Stimulated activated CD4-positive, alpha-beta T cell treated with anti-CD3 and anti-CD28 coated beads, Interleukin-4, amount 100 ng/mL, for 48 hours (primary cell): ENCODE measurements at regions not wholly inside any gene's neighbourhood (a gene's known extent, or its start where the extent isn't known, plus 50 kb on each side); places are given as distances from the start of the nearest gene placed in this dataset.

Experiments used
- DNase-seq, 2 donors: peaks; one replicate each; pipeline ENCODE4 v3.0.0-alpha.2; 2020; ENCODE audit warnings: low read depth in 2 of 2

GRCh38 chr6:2465336-2465735 is 219.9 kb upstream of the GMDS start:
- no peak for DNase-seq

GRCh38 chr6:2464641-2465040 is 219.2 kb upstream of the GMDS start:
- no peak for DNase-seq

GRCh38 chr6:2462831-2463230 is 217.4 kb upstream of the GMDS start:
- no peak for DNase-seq

- DNase-seq: no peak
These were observed 214.9 kb upstream of the GMDS start for GRCh38 chr6:2460216-2460745.

- no peak for DNase-seq
These were observed 208.8 kb upstream of the GMDS start for GRCh38 chr6:2454180-2454579.

DNA sequence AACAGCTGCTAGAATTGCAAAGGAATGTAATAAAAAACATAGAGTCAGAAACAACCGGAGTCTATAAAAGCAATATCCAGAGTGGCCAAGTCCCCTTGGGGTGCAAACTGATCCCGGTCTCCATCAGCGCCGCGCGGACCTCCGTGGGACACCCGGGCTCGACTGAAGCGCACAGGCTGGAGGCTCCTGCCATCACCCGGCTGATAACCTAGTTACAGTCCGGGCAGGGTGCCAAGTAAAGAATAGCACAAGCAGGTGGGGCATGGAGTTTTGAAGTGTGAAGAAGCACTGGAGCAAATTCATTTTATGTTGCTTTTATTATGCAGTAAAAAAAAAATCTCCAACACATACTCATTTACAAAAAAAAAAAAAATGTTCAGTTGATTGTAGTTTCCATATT is 205.1 kb upstream of the GMDS start:
- DNase-seq: no peak

DNA sequence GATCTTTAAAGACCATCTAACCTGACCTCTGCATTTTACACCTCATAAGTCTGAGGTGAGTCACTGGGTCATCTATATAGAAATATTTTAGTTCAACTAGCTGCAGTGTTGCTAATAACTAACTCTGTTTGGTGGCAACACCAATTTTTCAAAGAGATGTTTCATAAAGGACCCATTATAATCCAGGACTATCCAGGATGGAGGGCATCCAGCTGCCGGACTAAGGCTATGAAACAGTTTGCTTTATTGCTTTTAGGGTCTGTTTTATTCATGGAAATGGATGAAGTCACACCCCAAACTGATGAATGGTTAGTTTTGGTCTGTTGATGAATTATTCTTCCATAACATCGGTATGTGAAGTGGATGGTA is 204.2 kb upstream of the GMDS start:
- DNase-seq: no peak

GRCh38 chr6:2448826-2449571 is 203.6 kb upstream of the GMDS start:
- no peak for DNase-seq

- DNase-seq: no peak
These were observed 202.5 kb upstream of the GMDS start for GRCh38 chr6:2447931-2448330.

DNA sequence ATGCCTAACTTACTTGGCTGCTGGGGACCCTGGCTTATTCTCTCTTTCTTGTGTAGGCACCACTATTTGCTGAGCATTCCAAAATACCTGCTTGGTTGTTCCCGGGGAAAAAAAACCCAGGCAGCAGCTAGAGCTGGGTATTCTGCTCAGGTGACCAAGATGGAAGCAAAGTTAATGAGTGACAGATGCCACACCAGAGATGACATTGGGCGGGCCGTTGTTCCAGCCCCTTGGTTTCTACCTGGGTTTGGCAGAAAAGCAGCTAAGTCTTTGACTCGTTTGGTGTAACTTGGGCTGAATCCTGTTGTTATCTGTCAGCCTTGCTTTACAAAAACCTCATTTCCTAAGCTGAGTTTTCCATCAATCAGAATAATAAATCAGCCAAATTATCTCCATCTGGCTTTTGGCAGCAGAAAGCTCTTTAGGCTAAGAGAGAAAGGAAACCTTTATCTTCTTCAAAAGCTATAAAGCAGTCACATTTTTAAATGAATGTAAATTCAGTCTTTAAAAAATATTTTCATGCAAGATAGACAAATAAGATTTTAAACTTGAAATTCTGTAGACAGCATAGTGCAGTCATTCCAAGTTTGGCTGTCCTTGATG is 202.0 kb upstream of the GMDS start:
- DNase-seq: no peak

DNA sequence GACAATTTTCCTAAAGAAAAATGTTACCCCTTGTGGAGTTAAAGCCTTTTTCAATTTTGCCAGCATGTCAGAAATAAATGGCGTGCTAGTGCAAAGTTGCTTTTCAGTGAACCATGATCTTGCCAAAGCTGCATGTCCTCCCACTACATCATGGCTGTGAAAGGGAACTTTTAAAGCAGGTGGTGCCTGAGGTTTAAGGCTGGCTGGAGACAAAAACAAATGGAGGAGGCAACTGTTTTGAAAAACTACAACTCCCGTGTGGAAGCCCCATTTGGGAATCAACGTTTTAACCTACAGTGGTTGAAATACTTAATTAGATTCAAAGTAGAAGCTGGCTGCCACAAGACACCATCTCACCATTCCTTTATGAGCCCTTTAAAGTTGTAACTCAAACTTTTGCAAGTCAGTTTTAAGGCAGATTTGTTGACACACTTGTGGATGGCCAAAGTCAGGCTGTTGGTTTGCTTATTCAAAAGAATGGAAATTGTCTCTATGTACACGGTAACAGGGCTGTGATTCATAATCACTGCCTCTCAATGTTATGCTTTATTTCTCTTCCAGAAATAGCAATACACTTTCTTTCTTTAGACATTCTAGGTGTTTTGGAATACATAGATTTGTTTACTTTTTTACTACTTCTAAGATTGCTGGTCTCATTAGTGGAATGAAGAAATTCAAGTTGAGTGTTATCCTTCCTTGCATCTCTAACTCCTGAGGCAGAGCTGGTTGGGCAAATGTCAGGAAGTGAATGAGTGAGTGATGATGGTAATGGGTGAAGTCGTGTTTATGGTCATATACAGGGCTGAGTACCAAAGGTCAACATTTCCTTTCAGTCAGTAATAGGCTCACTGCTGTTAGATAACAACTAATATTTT is 196.4 kb upstream of the GMDS start:
- DNase-seq: no peak

GRCh38 chr6:2440516-2440915 is 195.1 kb upstream of the GMDS start:
- DNase-seq: no peak

- no peak for DNase-seq
These were observed 194.2 kb upstream of the GMDS start for GRCh38 chr6:2439632-2440031.

GRCh38 chr6:2439082-2439481 is 193.7 kb upstream of the GMDS start:
- no peak for DNase-seq

GRCh38 chr6:2436410-2437154 is 191.2 kb upstream of the GMDS start:
- DNase-seq: no peak

DNA sequence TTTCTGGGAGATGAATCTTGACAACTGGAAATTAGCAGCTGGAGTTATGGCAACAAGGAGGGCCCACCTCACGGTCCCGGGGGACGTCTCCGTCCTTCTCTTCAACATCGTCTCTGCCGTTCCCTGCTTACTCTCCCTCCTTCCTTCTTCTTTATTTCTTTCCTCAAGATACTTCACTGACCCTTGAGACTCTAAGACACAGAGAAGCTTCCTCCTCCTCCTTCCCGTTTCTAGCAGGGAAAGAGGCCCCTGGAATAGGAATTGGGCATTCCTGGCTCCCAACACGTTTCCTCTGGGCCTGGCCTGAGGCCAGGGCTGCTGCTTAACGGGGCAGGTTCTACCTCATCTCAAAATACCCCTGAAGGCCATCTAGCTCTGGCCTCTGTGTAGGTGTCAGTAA is 189.9 kb upstream of the GMDS start:
- no peak for DNase-seq

DNA sequence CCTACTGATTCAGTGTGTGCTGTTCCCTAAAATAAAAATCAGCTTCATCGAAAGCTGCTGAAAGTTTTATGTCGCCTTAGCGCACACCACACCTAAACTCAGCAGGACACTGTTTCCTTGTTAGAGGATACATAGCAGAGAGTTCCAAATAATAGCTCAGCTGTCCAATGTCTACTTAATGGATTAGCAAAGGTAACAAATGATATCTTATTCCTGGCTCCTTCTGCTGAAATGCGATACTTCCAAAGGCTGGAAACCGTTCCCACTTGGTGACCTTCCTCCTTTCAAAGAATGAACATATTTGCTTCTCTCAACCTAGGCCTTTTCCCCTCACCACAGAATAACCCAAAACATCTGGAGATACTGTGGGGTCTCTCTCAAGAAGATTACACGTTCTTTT is 189.5 kb upstream of the GMDS start:
- no peak for DNase-seq

DNA sequence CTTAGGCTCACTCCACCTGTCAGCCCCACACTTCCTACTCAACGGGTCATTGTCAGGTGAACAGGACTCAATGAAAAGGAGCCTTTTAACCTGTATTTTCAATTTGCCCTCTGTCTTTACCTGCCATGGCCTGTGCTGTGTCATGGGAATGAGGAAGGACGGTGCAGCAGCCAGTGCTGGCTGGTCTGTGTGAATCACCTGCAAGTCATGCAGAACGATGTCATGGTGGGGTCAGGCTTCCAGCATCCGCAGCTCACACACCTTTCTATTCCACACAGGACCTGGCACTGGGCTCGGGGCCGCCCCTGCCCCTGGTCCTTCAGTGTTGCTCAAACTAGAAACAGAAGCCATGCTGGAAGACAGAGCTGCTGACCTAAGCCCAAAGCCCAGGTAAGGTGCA is 188.7 kb upstream of the GMDS start:
- no peak for DNase-seq

- no peak for DNase-seq
These were observed 188.3 kb upstream of the GMDS start for GRCh38 chr6:2433711-2434110.

GRCh38 chr6:2433266-2433665 is 187.9 kb upstream of the GMDS start:
- no peak for DNase-seq

GRCh38 chr6:2432292-2432691 is 186.9 kb upstream of the GMDS start:
- no peak for DNase-seq

GRCh38 chr6:2430612-2431011 is 185.2 kb upstream of the GMDS start:
- DNase-seq: no peak
